Stimulated activated CD8-positive, alpha-beta memory T cell treated with anti-CD3 and anti-CD28 coated beads, Interleukin-12 subunit alpha, Interleukin-12 subunit beta, amount 100 ng/mL, for 1 hour (primary cell): ENCODE measurements at regions not wholly inside any gene's neighbourhood (a gene's known extent, or its start where the extent isn't known, plus 50 kb on each side); places are given as distances from the start of the nearest gene placed in this dataset.
"Not testable (repeated sequence)": the region's sequence is repeated elsewhere in the genome, so short reads cannot be mapped to it uniquely, and the experiment has no call there.

Source experiments
- DNase-seq: peaks from one replicate; pipeline ENCODE4 v3.0.0-alpha.2; 2020; ENCODE audit warnings: low read depth

- no peak for DNase-seq
Observed at GRCh38 chr5:154546719-154547118, 68.7 kb upstream of the HAND1 start.

GRCh38 chr5:154544646-154545045 is 66.6 kb upstream of the HAND1 start:
- no peak for DNase-seq

- no peak for DNase-seq
Observed at GRCh38 chr5:154543380-154543779, 65.4 kb upstream of the HAND1 start.

GRCh38 chr5:154542581-154542980 is 64.6 kb upstream of the HAND1 start:
- no peak for DNase-seq

GRCh38 chr5:154542000-154542399 is 64.0 kb upstream of the HAND1 start:
- no peak for DNase-seq

- DNase-seq: no peak
Observed at GRCh38 chr5:154541553-154541952, 63.5 kb upstream of the HAND1 start.

- DNase-seq: no peak
Observed at GRCh38 chr5:154540600-154540999, 62.6 kb upstream of the HAND1 start.

- no peak for DNase-seq
Observed at GRCh38 chr5:154538492-154538891, 60.5 kb upstream of the HAND1 start.

- DNase-seq: not testable (repeated sequence)
Observed at GRCh38 chr5:154536439-154536838, 58.4 kb upstream of the HAND1 start.

- DNase-seq: no peak
Observed at GRCh38 chr5:154535535-154535934, 57.5 kb upstream of the HAND1 start.

GRCh38 chr5:154534457-154535050 is 56.5 kb upstream of the HAND1 start:
- DNase-seq: no peak

- DNase-seq: no peak
Observed at GRCh38 chr5:154529282-154529681, 51.3 kb upstream of the HAND1 start.

GRCh38 chr5:154528005-154528594 is 50.1 kb upstream of the HAND1 start:
- DNase-seq: no peak
